Activated T-cell treated with anti-CD3 and anti-CD28 coated beads for 4 hours (primary cell): ENCODE measurements at regions not wholly inside any gene's neighbourhood (a gene's known extent, or its start where the extent isn't known, plus 50 kb on each side); places are given as distances from the start of the nearest gene placed in this dataset.

Source experiments
- DNase-seq: peaks from one replicate; pipeline ENCODE4 v3.0.0-alpha.2; 2020

- no peak for DNase-seq
These were observed 208.6 kb upstream of the ANKH start for GRCh38 chr5:15080219-15080618.

GRCh38 chr5:15079566-15079965 is 208.0 kb upstream of the ANKH start:
- DNase-seq, result no peak

GRCh38 chr5:15074651-15075050 is 203.1 kb upstream of the ANKH start:
- no peak for DNase-seq

- DNase-seq, result no peak
These were observed 201.9 kb upstream of the ANKH start for GRCh38 chr5:15073453-15073852.

GRCh38 chr5:15070907-15071306 is 199.3 kb upstream of the ANKH start:
- DNase-seq, result no peak

- DNase-seq, result no peak
These were observed 197.9 kb upstream of the ANKH start for GRCh38 chr5:15069407-15069905.

- no peak for DNase-seq
These were observed 193.5 kb upstream of the ANKH start for GRCh38 chr5:15065091-15065490.

GRCh38 chr5:15064396-15064795 is 192.8 kb upstream of the ANKH start:
- no peak for DNase-seq

GRCh38 chr5:15056988-15057592 is 185.5 kb upstream of the ANKH start:
- no peak for DNase-seq

GRCh38 chr5:15044521-15044920 is 172.9 kb upstream of the ANKH start:
- no peak for DNase-seq

GRCh38 chr5:15037247-15037908 is 165.8 kb upstream of the ANKH start:
- DNase-seq, result no peak

GRCh38 chr5:15034379-15034778 is 162.8 kb upstream of the ANKH start:
- no peak for DNase-seq

- no peak for DNase-seq
These were observed 159.6 kb upstream of the ANKH start for GRCh38 chr5:15031180-15031579.

- no peak for DNase-seq
These were observed 156.2 kb upstream of the ANKH start for GRCh38 chr5:15027764-15028163.

GRCh38 chr5:15026944-15027343 is 155.4 kb upstream of the ANKH start:
- DNase-seq, result no peak

GRCh38 chr5:15026011-15026893 is 154.7 kb upstream of the ANKH start:
- DNase-seq, result no peak

GRCh38 chr5:15023846-15024245 is 152.3 kb upstream of the ANKH start:
- DNase-seq, result no peak

GRCh38 chr5:15023266-15023665 is 151.7 kb upstream of the ANKH start:
- no peak for DNase-seq

- DNase-seq, result no peak
These were observed 149.9 kb upstream of the ANKH start for GRCh38 chr5:15021266-15022046.

GRCh38 chr5:15020736-15021135 is 149.2 kb upstream of the ANKH start:
- DNase-seq, result no peak

- DNase-seq, result no peak
These were observed 143.2 kb upstream of the ANKH start for GRCh38 chr5:15014809-15015208.

- no peak for DNase-seq
These were observed 142.3 kb upstream of the ANKH start for GRCh38 chr5:15013654-15014463.
